Effector CD4-positive, alpha-beta T cell (primary cell): ENCODE measurements at regions not wholly inside any gene's neighbourhood (a gene's known extent, or its start where the extent isn't known, plus 50 kb on each side); places are given as distances from the start of the nearest gene placed in this dataset.
"Not testable (repeated sequence)": the region's sequence is repeated elsewhere in the genome, so short reads cannot be mapped to it uniquely, and the experiment has no call there.

Experiments used
- DNase-seq: peaks from one replicate; pipeline ENCODE4 v3.0.0-alpha.2; 2020

GRCh38 chr7:9557853-9558252 lies 1124.4 kb downstream of the NXPH1 start:
- DNase-seq, result no peak

DNA sequence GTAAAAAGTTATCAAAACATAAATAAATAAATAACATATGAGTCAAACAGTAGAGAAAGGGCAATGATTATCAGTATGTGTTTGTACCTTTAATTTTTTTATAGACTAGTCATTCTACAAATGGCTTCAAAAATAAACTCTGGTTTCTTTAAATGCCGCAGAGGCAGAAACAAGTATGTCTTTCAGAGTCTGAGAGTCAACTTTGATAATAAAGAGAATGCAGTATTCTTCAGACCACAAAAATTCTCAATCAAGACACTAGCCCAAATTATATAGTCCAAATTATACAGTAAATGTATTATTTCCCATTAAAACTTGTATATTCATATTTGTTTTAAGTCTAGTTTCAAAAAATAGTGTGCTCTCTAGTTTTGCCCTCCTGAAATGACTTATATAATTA lies 1142.3 kb downstream of the NXPH1 start:
- DNase-seq, result no peak

GRCh38 chr7:9582824-9583223 lies 1149.4 kb downstream of the NXPH1 start:
- DNase-seq, result no peak

- DNase-seq, result no peak
Observed at GRCh38 chr7:9598411-9598810, 1165.0 kb downstream of the NXPH1 start.

DNA sequence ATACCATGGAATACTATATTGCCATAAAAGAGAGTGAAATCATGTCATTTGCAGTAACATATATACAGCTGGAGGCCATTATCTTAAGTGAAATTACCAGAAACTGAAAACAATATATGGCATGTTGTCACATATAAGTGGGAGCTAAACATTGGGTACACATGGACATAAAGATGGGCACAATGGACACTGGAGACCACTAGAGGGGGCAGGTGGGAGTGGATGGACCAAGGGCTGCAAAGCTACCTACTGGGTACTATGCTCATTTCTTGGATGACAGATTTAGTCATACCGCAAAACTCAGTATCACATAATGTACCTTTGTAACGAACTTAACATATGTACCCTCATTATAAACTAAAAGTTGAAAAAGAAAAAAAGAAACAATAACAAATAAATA lies 1167.6 kb downstream of the NXPH1 start:
- no peak for DNase-seq

- no peak for DNase-seq
Observed at GRCh38 chr7:9603291-9603690, 1169.9 kb downstream of the NXPH1 start.

- no peak for DNase-seq
Observed at GRCh38 chr7:9608560-9608959, 1175.2 kb downstream of the NXPH1 start.

GRCh38 chr7:9620899-9621298 lies 1187.5 kb downstream of the NXPH1 start:
- DNase-seq, result not testable (repeated sequence)

DNA sequence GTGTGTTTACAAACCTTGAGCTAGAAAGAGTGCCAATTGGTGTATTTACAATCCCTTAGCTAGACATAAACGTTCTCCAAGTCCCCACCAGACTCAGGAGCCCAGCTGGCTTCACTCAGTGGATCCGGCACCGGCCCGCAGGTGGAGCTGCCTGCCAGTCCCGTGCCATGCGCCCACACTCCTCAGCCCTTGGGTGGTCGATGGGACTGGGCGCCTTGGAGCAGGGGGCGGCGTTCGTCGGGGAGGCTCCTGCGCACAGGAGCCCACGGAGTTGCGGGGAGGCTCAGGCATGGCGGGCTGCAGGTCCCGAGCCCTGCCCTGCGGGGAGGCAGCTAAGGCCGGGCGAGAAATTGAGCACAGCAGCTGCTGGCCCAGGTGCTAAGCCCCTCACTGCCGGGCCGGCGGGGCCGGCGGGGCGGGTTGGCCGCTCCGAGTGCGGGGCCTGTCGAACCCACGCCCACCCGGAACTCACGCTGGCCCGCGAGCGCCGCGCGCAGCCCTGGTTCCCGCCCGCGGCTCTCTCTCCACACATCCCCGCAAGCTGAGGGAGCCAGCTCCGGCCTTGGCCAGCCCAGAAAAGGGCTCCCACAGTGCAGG lies 1188.0 kb downstream of the NXPH1 start:
- DNase-seq, result not testable (repeated sequence)

- no peak for DNase-seq
Observed at GRCh38 chr7:9621927-9622326, 1188.5 kb downstream of the NXPH1 start.

DNA sequence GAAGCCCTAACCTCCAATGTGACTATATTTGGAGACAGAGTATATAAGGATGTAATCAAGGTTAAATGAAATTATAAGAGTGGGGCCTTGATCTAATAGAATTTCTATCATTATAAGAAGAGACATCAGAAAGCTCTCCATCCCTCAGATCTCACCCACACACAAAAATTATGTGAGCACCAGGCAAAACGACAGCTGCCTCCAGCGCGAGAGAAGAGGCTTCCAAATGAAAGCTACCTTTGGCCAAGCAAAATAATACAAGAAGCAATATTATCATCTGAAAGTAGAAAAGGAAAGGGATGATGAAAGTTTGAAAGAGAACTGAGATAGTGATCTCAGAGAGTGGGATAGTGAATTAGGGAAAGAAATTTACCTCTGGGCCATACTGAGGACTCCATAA lies 1192.5 kb downstream of the NXPH1 start:
- DNase-seq, result no peak

GRCh38 chr7:9645756-9646155 lies 1212.3 kb downstream of the NXPH1 start:
- no peak for DNase-seq

DNA sequence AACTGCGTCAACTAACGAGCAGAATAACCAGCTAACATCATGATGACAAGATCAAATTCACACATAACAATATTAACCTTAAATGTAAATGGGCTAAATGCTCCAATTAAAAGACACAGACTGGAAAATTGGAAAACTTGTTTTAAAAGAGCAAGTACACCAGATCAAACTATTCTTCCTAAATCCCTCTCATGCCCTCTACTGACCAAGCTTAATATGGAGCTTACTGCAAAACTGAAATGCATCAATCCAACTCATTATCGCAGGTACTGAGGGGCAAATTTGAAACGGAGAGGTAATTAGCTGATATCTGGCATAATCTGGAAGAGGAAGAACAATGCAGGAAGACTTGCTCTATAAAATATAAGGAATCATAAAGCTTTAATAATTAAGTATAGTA lies 1223.8 kb downstream of the NXPH1 start:
- no peak for DNase-seq

GRCh38 chr7:9671979-9672917 lies 1238.8 kb downstream of the NXPH1 start:
- no peak for DNase-seq

DNA sequence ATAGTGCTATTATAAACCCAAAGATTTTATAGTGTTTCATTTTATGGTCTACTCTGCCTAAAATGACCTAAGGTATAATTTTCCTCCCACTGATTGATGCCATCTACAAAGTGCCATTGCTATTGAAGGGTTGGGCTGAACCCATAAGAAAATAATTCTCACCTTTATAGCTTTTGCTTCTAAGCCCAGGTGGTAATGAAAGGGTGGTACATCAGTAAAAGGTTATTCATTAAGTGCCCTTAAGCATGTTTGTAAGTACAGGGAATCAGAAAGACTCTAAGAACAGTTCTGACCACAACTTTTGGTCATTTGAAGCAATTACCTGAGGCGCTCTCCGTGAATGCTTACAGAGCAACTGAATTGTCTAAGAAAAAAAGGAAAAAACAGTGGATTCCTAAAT lies 1247.3 kb downstream of the NXPH1 start:
- no peak for DNase-seq

DNA sequence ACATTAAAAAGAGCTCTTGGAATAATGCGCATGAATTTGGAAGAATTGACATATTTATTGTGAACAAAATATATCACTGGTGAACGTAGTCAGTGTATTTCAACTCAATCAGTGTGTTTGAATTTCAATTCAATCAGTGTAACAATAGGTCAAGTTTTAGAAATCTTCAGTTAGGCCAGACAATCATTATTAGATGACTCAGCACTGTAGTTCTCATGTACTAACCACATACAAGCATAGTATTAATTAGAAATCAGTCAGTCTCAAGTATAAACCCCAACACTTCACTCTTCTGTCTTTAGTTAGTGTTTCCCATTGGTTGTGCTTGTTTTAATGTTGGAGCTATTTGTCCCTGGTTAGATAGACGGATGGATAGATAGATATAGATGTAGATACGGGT lies 1247.9 kb downstream of the NXPH1 start:
- no peak for DNase-seq

DNA sequence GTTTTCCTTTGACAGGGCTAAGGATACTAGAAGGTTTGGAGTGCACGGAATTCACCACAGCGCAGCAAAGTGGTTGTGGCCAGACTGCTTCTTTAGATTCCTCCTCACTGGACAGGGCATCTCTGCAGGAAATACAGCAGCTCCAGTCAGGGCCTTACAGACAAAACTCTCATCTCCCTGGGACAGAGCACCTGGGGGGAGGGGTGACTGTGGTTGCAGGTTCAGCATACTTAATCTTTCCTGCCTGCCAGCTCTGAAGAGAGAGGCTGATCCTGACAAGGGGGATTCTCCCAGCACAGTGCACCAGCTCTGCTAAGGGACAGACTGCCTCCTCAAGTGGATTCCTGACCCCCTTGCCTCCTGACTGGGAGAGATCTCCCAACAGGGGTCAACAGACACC lies 1257.9 kb downstream of the NXPH1 start:
- no peak for DNase-seq

DNA sequence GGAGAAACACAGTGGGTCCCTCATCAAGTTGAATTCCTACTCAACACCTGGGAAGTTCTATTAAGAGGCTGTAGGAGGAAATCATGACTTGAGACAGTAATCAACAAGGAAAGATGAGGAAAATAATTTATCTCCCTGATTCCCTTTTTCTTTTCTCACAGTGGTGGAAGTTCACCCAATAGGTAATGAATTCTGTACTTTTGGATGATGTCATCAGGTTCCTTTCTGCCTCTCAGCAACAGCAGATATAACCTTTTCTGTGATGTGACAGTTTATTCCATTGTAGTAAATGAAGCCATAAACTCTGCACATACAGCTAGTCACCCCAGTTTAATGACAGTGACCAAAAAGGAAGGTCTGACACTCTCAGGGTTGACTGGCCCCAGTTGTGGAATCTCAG lies 1265.0 kb downstream of the NXPH1 start:
- no peak for DNase-seq

DNA sequence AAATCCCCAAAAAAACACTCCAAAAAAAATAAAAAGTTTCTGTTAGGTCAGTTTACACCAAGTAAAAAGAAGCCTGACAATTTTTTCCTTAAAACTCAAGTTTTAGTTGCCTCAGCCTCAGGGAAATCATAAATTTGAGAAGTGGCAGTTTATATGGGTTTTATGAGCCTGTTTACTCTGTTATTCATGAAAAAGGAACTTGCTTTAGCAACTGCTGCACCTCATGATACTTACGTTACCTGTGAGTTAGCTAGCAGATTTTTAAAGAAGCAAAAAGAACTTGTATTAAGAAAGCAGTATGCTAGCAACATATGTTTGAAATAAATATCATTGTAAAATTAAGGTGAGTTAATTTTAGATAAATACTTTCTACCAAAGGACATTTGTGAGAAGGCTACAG lies 1264.5 kb upstream of the PHF14 start:
- no peak for DNase-seq

GRCh38 chr7:9711259-9711918 lies 1262.3 kb upstream of the PHF14 start:
- DNase-seq, result no peak

DNA sequence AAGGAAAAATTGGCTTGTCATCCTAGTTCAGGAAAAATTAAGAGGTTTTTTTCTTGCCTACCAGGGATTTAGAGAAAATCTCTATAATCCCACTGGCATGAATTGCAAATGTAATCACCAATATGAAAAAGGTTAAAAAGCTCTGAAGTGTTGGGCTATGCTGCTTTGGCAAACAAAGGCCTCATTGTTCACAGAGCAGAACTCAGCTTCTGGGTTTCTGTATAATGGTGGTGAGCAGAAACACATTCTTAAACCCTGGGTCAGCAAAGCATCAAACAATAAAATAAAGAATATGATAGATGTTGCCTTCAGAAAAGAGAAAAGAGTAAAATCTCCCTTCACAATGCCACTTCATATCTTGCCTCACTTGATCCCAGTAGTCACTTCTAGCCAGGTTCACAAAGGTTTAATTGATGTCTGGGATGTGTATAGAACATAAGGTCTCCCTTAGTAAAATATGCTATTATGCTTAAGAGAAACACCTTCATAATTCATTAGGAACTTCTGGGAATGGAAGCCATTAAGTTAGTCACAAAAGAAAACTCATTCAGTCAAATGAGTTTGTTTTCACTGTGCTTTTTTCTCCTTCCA lies 1255.5 kb upstream of the PHF14 start:
- DNase-seq, result no peak

GRCh38 chr7:9719303-9719702 lies 1254.4 kb upstream of the PHF14 start:
- DNase-seq, result no peak

GRCh38 chr7:9719721-9720120 lies 1254.0 kb upstream of the PHF14 start:
- DNase-seq, result no peak
